HG02938 (cell line): ENCODE measurements at regions not wholly inside any gene's neighbourhood (a gene's known extent, or its start where the extent isn't known, plus 50 kb on each side); places are given as distances from the start of the nearest gene placed in this dataset.

ENCODE experiments used
- ATAC-seq: cut with Tn5 transposase; IDR thresholded peaks from one replicate; pipeline ENCODE4 v1.9.1; 2021; ENCODE audit warnings: mild to moderate bottlenecking, moderate library complexity; ENCODE audit not compliant: unreplicated experiment

- ATAC-seq, result no peak
These were observed 408.4 kb upstream of the SALL3 start for GRCh38 chr18:78571063-78571785.

- ATAC-seq, result no peak
These were observed 407.7 kb upstream of the SALL3 start for GRCh38 chr18:78571831-78572347.

GRCh38 chr18:78573773-78574172 lies 405.8 kb upstream of the SALL3 start:
- no peak for ATAC-seq

GRCh38 chr18:78576967-78577366 lies 402.7 kb upstream of the SALL3 start:
- ATAC-seq, result no peak

GRCh38 chr18:78579449-78579848 lies 400.2 kb upstream of the SALL3 start:
- ATAC-seq, result no peak

GRCh38 chr18:78579854-78580577 lies 399.6 kb upstream of the SALL3 start:
- ATAC-seq, result no peak

GRCh38 chr18:78580835-78581339 lies 398.7 kb upstream of the SALL3 start:
- no peak for ATAC-seq

- no peak for ATAC-seq
These were observed 397.4 kb upstream of the SALL3 start for GRCh38 chr18:78582181-78582709.

GRCh38 chr18:78582898-78583738 lies 396.5 kb upstream of the SALL3 start:
- ATAC-seq, result no peak

- no peak for ATAC-seq
These were observed 395.7 kb upstream of the SALL3 start for GRCh38 chr18:78583739-78584458.

GRCh38 chr18:78584459-78585022 lies 395.1 kb upstream of the SALL3 start:
- ATAC-seq, result no peak

- ATAC-seq, result no peak
These were observed 393.0 kb upstream of the SALL3 start for GRCh38 chr18:78586586-78586985.

GRCh38 chr18:78587096-78587495 lies 392.5 kb upstream of the SALL3 start:
- ATAC-seq, result no peak

- ATAC-seq, result no peak
These were observed 391.7 kb upstream of the SALL3 start for GRCh38 chr18:78587626-78588600.

GRCh38 chr18:78589916-78590437 lies 389.6 kb upstream of the SALL3 start:
- no peak for ATAC-seq

GRCh38 chr18:78595453-78595852 lies 384.2 kb upstream of the SALL3 start:
- ATAC-seq, result no peak

- ATAC-seq, result no peak
These were observed 383.6 kb upstream of the SALL3 start for GRCh38 chr18:78595924-78596573.

- no peak for ATAC-seq
These were observed 382.7 kb upstream of the SALL3 start for GRCh38 chr18:78596794-78597345.
